Activated naive CD4-positive, alpha-beta T cell treated with anti-CD3 and anti-CD28 coated beads, Interleukin-2, amount 10 ng/mL, durations not matched to agents 7 days and 5 days (primary cell): ENCODE measurements at regions not wholly inside any gene's neighbourhood (a gene's known extent, or its start where the extent isn't known, plus 50 kb on each side); places are given as distances from the start of the nearest gene placed in this dataset.

Source experiments
- CTCF ChIA-PET: fragments of 350-600 bp; sonication (Branson Sonifier 250); formaldehyde crosslinking; loops from one replicate; lab custom pipeline; 2021; ENCODE audit warnings: antibody characterized with exemption; lab: Charles Lee
- DNase-seq: peaks from one replicate; pipeline ENCODE4 v3.0.0-alpha.2; 2020
- H3K27ac Mint-ChIP-seq: one replicate; pipeline ENCODE4 v1.8.0; 2021; ENCODE audit warnings: mild to moderate bottlenecking, moderate library complexity, mixed read lengths
- H3K27me3 Mint-ChIP-seq: one replicate; pipeline ENCODE4 v1.8.0; 2021; ENCODE audit warnings: mild to moderate bottlenecking, mixed read lengths
- H3K36me3 Mint-ChIP-seq: one replicate; pipeline ENCODE4 v1.8.0; 2021; ENCODE audit warnings: mixed read lengths
- H3K4me1 Mint-ChIP-seq: one replicate; pipeline ENCODE4 v1.8.0; 2021; ENCODE audit warnings: mixed read lengths
- H3K4me3 Mint-ChIP-seq: one replicate; pipeline ENCODE4 v1.8.0; 2021; ENCODE audit warnings: mild to moderate bottlenecking, moderate library complexity, mixed read lengths
- H3K9me3 Mint-ChIP-seq: one replicate; pipeline ENCODE4 v1.8.0; 2021; ENCODE audit warnings: mixed read lengths

DNA sequence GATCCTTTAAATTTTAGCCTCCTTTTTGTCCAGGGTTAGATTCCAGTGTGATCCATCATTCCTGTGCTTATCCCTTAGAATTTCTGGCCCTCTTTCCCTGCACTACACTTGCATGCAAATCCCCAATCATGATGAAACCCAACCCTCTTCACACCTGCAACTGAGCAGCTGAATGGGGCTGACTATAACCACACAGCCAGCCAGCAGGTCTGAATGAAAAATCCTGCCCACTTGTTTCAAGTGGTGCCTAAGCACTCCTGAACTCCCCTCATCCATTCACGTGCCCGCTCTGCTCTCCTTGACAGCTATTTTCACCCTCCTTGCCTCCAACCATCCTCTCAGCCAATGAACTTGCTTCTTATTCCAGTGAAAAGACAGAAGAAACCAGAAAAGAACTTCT lies 80.5 kb upstream of the AFF3 start:
- Mint-ChIP-seq H3K27ac (no peak overlapping the region), H3K36me3 (no peaks in the 10 kb centered on the region), H3K9me3 (no peaks in the 10 kb centered on the region), H3K4me1 (no peaks in the 10 kb centered on the region), H3K4me3 (no peak overlapping the region), H3K27me3 (peaks cover 25% of the 10 kb centered on the region)
- DNase-seq = no peak
- CTCF ChIA-PET = no interaction called here

DNA sequence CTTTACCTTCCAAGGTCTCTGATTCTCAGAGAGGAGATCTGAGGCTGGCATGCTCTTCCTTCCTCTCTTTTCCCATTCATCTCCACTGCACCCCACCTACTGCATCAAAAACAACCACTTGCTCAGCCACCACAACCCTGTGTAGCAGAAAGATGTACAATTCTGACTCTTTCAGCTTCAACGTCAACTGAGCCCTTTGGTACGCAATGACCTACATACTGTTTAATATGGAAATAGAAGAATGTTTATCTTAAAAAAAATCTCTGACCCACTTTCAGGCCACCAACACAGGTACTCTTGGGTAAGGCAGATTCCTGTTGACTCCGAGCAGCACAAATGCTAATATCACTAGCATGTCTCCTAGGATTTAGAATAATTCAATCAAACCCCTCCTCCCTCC lies 76.2 kb upstream of the AFF3 start:
- no peak for DNase-seq
- H3K9me3 Mint-ChIP-seq = no peaks in the 10 kb centered on the region
- CTCF ChIA-PET = no interaction called here
- no peaks in the 10 kb centered on the region for H3K36me3 Mint-ChIP-seq
- peaks cover 12% of the 10 kb centered on the region for H3K27me3 Mint-ChIP-seq
- no peak overlapping the region for H3K4me3 Mint-ChIP-seq
- H3K27ac Mint-ChIP-seq = no peak overlapping the region
- H3K4me1 Mint-ChIP-seq = no peaks in the 10 kb centered on the region

DNA sequence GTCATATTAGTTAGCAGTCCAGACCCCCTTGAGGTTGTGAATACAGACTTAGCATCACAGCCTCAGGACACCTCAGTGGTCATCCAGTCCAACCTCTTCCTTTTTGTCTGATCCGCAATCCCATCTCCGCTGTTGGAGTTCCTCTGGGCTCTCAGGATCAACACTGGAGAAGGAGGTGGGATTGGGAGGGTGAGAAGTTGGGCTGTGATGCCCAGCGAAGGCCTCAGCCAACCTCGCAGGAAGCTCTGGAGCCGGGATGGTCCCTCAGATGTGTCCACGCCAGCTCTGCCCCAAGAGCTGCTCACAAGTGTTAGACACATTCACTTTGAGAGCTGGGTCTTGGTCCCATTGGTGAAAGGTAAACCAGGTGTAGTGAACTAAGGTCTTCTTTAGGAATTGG lies 74.9 kb upstream of the AFF3 start:
- Mint-ChIP-seq H3K9me3 (no peaks in the 10 kb centered on the region), H3K4me1 (no peaks in the 10 kb centered on the region), H3K4me3 (no peak overlapping the region), H3K36me3 (no peaks in the 10 kb centered on the region), H3K27me3 (peaks cover 4% of the 10 kb centered on the region), H3K27ac (no peak overlapping the region)
- CTCF ChIA-PET = no interaction called here
- no peak for DNase-seq

GRCh38 chr2:100216015-100216414 lies 73.6 kb upstream of the AFF3 start:
- Mint-ChIP-seq H3K27ac (no peak overlapping the region), H3K4me1 (no peaks in the 10 kb centered on the region), H3K27me3 (peaks cover 4% of the 10 kb centered on the region), H3K4me3 (no peak overlapping the region), H3K9me3 (no peaks in the 10 kb centered on the region), H3K36me3 (no peaks in the 10 kb centered on the region)
- no peak for DNase-seq
- CTCF ChIA-PET = no interaction called here

DNA sequence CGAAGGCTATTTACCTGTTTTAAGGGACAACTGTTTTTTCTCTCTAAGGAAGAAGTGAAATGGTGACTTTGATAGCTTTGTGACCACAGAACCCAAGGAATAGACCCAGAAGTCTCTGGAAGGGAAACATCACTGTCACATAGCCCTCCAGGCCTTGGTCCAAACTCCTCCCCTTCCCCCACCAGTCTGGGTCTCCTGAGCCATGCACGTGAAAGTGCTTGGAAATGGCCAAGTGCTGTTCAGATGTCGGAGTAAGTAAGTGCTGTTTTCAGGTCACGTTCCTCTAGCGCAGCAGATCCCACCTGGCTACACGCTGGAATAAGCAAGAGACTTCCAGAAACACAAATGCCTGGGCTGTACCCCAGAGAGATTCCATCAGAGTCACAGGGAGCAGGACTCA lies 73.0 kb upstream of the AFF3 start:
- Mint-ChIP-seq H3K4me1 (no peaks in the 10 kb centered on the region), H3K27ac (no peak overlapping the region), H3K27me3 (peaks cover 4% of the 10 kb centered on the region), H3K4me3 (no peak overlapping the region), H3K36me3 (no peaks in the 10 kb centered on the region), H3K9me3 (no peaks in the 10 kb centered on the region)
- CTCF ChIA-PET = no interaction called here
- no peak for DNase-seq

GRCh38 chr2:100214265-100214971 lies 72.0 kb upstream of the AFF3 start:
- DNase-seq = no peak
- no peaks in the 10 kb centered on the region for H3K4me1 Mint-ChIP-seq
- CTCF ChIA-PET = no interaction called here
- H3K4me3 Mint-ChIP-seq = no peak overlapping the region
- no peaks in the 10 kb centered on the region for H3K36me3 Mint-ChIP-seq
- H3K27ac Mint-ChIP-seq = no peak overlapping the region
- no peaks in the 10 kb centered on the region for H3K9me3 Mint-ChIP-seq
- no peaks in the 10 kb centered on the region for H3K27me3 Mint-ChIP-seq

GRCh38 chr2:100213595-100213994 lies 71.2 kb upstream of the AFF3 start:
- H3K4me1 Mint-ChIP-seq = no peaks in the 10 kb centered on the region
- H3K36me3 Mint-ChIP-seq = no peaks in the 10 kb centered on the region
- H3K4me3 Mint-ChIP-seq = no peak overlapping the region
- H3K27me3 Mint-ChIP-seq = no peaks in the 10 kb centered on the region
- H3K9me3 Mint-ChIP-seq = no peaks in the 10 kb centered on the region
- CTCF ChIA-PET = no interaction called here
- DNase-seq = no peak
- H3K27ac Mint-ChIP-seq = no peak overlapping the region

DNA sequence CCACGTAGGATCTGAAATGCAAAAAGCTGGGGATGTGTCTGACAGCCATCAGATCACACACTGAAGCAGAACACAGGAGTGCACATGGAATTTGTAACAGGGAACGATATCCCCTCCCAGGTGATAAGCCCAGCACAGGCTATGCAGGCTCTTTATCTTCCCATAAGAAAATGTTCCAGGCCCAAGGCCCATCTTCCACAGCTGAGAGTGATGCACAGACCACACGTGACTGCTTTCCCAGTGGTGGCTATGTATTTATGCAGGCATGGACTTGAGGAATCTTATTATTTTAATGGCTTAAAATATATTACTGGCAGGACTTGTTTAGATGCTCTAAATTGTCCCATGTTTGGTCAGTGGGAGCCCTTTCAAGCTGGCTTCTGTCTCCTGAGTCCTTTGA lies 70.5 kb upstream of the AFF3 start:
- CTCF ChIA-PET = no interaction called here
- Mint-ChIP-seq H3K27ac (no peak overlapping the region), H3K36me3 (no peaks in the 10 kb centered on the region), H3K27me3 (no peaks in the 10 kb centered on the region), H3K4me1 (no peaks in the 10 kb centered on the region), H3K9me3 (no peaks in the 10 kb centered on the region), H3K4me3 (no peak overlapping the region)
- DNase-seq = no peak

- no peak overlapping the region for H3K27ac Mint-ChIP-seq
- DNase-seq = no peak
- no peaks in the 10 kb centered on the region for H3K4me1 Mint-ChIP-seq
- CTCF ChIA-PET = no interaction called here
- H3K36me3 Mint-ChIP-seq = no peaks in the 10 kb centered on the region
- H3K27me3 Mint-ChIP-seq = peaks cover 3% of the 10 kb centered on the region
- H3K9me3 Mint-ChIP-seq = no peaks in the 10 kb centered on the region
- H3K4me3 Mint-ChIP-seq = no peak overlapping the region
These were observed 69.1 kb upstream of the AFF3 start for GRCh38 chr2:100211521-100211920.

DNA sequence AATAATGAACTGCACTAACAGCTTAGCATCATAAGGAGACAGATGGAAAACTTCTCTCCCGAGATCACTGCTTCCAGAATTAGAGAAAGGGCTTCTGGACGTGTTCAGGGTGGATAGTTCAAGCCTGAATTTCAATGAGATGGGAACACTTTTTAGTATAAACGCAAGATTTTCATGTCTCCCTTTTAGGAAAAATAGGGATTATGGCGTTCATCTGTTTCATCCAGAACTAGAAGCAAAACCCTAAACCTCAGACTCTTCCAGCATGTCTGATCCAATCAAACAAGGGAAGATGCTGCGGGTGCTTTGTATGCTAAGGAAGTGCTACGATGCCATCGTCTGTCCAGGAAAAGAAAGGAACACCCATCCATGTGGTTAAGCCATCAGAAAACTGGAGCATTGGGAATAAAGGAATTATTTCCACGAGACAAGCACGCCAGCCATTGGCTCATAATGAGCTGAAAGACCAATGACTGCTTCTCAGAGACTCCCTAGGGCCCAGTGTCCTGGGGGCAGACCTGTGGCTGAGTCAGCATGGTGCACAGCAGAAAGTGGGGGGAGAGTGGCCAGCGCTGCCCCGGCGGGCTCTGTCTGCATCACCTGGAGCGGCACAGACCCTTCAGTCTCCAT lies 65.9 kb upstream of the AFF3 start:
- no peak overlapping the region for H3K27ac Mint-ChIP-seq
- CTCF ChIA-PET = no interaction called here
- H3K4me3 Mint-ChIP-seq = no peak overlapping the region
- H3K4me1 Mint-ChIP-seq = peaks cover 5% of the 10 kb centered on the region
- H3K36me3 Mint-ChIP-seq = no peaks in the 10 kb centered on the region
- no peak for DNase-seq
- H3K27me3 Mint-ChIP-seq = peaks cover 9% of the 10 kb centered on the region
- H3K9me3 Mint-ChIP-seq = no peaks in the 10 kb centered on the region

DNA sequence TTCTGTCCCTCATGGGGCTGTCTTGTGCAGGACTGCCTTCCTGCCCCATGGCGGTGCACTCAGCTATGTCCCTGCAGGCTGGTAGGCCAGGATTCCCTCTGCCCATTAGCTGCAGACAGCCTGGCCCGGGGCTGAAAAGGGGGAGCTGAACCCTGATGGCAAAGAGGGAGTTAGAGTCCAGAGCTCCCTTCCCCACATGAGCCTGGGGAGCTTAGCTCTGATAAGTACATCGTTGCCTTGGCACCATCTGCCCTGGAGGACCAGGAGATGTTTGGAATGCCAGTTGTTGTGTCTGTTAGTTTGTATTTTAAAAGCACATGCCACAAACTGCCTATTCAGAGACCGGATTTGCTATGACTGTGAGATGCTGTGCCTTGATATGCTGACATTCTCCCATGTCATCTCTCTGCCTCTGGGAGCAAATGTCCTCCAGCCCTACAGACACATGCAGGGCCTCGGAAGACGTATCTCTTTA lies 65.1 kb upstream of the AFF3 start:
- Mint-ChIP-seq H3K27me3 (peaks cover 11% of the 10 kb centered on the region), H3K4me3 (no peak overlapping the region), H3K4me1 (peaks cover 5% of the 10 kb centered on the region), H3K27ac (no peak overlapping the region), H3K9me3 (no peaks in the 10 kb centered on the region), H3K36me3 (no peaks in the 10 kb centered on the region)
- CTCF ChIA-PET = no interaction called here
- no peak for DNase-seq

GRCh38 chr2:100206731-100207255 lies 64.4 kb upstream of the AFF3 start:
- CTCF ChIA-PET = no interaction called here

DNA sequence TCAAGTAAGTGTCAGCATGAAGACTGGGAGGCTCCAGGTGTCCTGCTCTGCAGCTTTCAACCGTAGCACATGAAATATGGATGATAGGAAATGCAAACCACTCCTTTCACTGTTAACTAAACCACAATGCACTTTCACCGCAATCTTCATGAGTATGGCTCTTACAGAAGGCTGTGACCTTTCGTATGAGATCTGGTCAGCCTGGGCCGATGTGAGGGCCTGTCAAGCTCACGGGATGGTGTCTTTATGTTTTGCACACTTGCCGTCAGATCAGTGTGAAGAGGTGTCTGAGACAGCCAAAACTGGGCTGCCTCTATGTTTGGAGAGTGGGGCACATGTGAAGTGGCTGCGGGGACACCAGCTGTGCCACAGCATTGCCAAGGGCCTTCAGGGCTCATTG lies 62.8 kb upstream of the AFF3 start:
- Mint-ChIP-seq H3K9me3 (peaks cover 2% of the 10 kb centered on the region), H3K4me3 (no peak overlapping the region)

More at GRCh38 chr2:100206731-100207255, 64.4 kb upstream of the AFF3 start:
- Mint-ChIP-seq H3K27ac (no peak overlapping the region), H3K9me3 (peaks cover 2% of the 10 kb centered on the region), H3K27me3 (peaks cover 13% of the 10 kb centered on the region), H3K4me3 (no peak overlapping the region), H3K36me3 (no peaks in the 10 kb centered on the region), H3K4me1 (peaks cover 5% of the 10 kb centered on the region)
- no peak for DNase-seq

GRCh38 chr2:100202567-100202966 lies 60.2 kb upstream of the AFF3 start:
- CTCF ChIA-PET = interaction anchor here (0.5 kb wide), 1 partner anchor 52 kb away, joined by 3 read pairs; no protein-coding TSS in a partner anchor
- no peak overlapping the region for H3K4me3 Mint-ChIP-seq
- peaks cover 13% of the 10 kb centered on the region for H3K27me3 Mint-ChIP-seq
- peaks cover 2% of the 10 kb centered on the region for H3K9me3 Mint-ChIP-seq
- H3K36me3 Mint-ChIP-seq = no peaks in the 10 kb centered on the region
- H3K27ac Mint-ChIP-seq = no peak overlapping the region
- no peak for DNase-seq
- H3K4me1 Mint-ChIP-seq = peaks cover 5% of the 10 kb centered on the region

More for the DNA sequence above, 62.8 kb upstream of the AFF3 start:
- peaks cover 13% of the 10 kb centered on the region for H3K27me3 Mint-ChIP-seq
- no peak for DNase-seq
- H3K27ac Mint-ChIP-seq = no peak overlapping the region
- CTCF ChIA-PET = interaction anchor here (0.6 kb wide), 1 partner anchor 25 kb away, joined by 3 read pairs; no protein-coding TSS in a partner anchor
- H3K36me3 Mint-ChIP-seq = no peaks in the 10 kb centered on the region
- peaks cover 5% of the 10 kb centered on the region for H3K4me1 Mint-ChIP-seq

GRCh38 chr2:100200985-100201384 lies 58.6 kb upstream of the AFF3 start:
- CTCF ChIA-PET = no interaction called here
- H3K4me3 Mint-ChIP-seq = no peak overlapping the region
- peaks cover 2% of the 10 kb centered on the region for H3K9me3 Mint-ChIP-seq
- H3K4me1 Mint-ChIP-seq = peaks cover 5% of the 10 kb centered on the region
- peaks cover 14% of the 10 kb centered on the region for H3K27me3 Mint-ChIP-seq
- H3K36me3 Mint-ChIP-seq = no peaks in the 10 kb centered on the region
- no peak for DNase-seq
- no peak overlapping the region for H3K27ac Mint-ChIP-seq
